GM21786 (cell line): ENCODE measurements at regions not wholly inside any gene's neighbourhood (a gene's known extent, or its start where the extent isn't known, plus 50 kb on each side); places are given as distances from the start of the nearest gene placed in this dataset.
A peak's percentile ranks its signal among the peaks of the same experiment; 100 is the strongest.

Experiments
- ATAC-seq: cut with Tn5 transposase; IDR thresholded peaks from one replicate; pipeline ENCODE4 v1.9.1; 2021; ENCODE audit not compliant: unreplicated experiment

DNA sequence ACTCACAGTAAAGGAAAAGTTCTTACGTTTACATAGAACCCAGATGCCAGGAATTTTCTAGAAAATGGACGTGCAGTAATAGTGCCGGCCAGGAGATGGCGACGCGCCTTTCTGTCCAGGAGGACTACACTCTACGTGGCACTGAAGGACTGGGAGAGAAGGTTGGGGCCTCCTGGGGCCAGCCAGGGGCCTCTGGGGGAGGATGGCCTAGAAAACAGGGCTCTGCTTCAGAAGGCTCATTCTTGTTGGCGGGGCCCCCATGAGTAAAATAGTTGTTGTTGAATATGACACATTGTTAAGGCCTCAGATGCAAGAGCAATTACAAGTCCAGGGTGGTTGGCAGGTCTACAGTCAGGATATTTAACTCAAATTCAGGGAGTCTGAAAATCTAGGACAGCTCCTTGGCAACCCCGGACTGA lies 120.1 kb upstream of the MAX start:
- ATAC-seq = no peak

DNA sequence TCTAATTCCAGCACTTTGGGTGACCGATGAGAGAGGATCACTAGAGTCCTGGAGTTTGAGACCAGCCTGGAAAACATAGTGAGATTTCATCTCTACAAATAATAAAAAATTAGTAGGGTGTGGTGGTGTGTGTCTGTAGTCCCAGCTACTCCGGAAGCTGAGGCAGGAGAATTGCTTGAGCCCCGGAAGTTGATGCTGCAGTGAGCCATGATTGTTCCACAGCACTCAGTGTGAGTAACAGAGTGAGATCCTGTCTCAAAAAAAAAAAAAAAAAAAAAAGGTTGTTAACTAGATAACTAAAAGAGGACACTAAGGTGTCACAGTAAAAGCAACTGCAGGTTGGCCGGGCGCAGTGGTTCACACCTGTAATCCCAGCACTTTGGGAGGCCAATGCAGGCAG lies 121.3 kb upstream of the MAX start:
- no peak for ATAC-seq

DNA sequence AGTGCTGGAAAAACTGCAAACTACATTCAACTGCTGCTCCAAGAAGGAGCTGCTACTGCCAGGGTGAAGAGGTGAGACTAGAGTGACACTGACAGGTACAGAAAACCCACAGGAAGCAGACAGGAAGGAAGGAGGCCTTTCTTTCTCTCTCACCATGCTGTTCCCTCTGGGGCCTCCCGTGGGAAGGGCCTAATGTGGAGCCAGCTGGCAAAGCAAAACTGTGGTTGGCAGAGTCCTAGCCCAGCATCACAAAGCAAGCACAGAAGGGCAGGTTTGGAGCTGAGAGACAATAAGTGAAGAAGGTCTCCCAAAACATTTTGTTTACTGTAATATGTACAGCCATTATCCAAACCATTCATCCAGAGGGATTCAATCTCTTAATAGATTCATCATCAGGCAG lies 122.5 kb upstream of the MAX start:
- no peak for ATAC-seq

DNA sequence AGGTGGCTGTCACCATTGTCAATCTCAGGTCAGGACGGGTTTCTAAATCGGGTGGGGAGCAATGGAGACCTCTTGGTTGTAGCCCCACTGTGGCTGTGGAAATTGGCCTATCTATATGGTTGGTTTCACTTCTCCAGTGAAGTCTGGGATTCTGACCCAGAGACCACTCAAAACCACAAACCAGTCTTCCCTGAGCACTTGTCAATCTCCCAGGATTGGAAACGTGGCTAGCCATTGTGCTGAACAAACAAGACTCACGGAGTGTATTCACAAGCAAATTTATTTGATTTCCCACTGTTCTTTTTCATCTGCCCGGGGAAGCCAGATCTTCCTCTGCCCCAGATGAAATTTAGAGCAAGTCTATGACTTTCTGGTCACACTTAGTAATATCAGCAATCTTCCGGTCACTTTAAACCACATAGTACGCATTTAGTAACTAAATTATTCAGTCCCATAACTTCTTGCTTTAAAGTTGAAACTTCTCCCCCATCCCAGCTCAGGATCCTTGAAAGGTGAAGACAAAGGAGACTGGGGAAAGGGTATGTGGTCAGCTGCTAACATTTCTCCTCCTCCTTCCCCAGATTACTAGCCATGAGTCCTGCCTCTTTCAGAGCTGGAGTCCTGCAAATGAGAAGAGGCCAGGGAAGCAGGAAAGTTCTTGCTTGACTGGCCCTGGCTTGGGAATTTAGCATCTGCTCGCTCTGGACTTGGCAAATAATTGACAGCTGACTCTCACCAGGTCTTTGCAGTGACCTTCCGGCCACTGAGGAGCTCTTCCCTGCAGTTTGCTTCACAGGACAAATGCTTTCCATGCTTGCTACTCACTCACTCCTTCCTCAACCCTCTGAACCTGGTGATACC lies 123.2 kb upstream of the MAX start:
- ATAC-seq = no peak

DNA sequence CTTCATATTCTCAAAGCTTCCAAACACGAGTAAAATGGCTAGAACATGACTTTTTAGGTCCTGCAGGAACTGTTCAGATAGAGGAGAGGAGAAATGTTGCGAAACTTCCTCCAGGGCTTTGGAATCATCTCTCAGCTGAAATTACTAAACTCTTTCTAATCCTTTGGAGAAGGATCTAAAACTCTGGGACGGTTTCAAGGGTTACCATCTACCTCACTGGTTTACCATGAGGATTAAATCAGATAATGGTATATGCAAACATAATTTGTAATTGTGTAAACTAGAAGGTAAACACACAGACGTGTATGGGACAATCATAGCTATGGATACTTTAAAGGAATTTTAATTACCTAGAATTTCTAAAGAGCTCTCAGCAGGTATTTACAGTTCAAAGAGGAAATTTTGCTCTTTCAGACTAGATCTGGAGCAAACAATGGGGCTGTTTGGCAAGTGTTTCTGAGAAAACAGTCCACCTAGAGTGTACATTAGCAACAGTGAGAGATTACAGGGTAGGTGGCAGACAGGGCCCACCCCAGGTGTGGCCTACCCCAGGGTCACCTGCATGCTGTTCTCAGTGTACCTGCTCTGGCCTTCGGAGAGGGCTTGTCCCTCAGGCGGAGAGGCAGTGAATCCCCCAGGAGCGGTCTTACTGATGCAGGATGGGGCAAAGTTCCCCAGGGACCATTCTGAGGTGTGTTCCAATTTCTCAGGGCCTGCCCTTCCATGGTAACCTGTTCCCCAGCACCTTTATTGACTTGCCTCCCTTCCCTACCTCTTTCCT lies 124.7 kb upstream of the MAX start:
- ATAC-seq = no peak

DNA sequence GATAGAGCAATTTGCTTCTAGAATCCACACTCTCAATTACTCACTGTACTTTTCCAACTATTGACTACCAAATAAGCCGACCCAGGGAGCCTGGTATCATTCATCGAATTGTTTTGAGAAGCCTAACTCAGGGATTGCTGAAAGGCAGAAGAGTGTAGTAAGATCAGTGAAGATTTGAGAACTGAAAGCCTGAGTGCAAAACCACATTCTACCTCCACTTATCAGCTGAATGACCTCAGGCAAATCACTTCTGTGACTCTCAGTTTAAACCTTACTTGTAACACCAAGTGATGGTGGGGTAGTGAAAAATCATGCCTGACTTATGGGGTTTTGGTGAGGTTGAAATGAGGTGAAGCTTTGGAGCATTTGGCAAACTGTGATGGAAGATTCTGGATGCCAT lies 126.1 kb upstream of the MAX start:
- ATAC-seq = peak; percentile 91

DNA sequence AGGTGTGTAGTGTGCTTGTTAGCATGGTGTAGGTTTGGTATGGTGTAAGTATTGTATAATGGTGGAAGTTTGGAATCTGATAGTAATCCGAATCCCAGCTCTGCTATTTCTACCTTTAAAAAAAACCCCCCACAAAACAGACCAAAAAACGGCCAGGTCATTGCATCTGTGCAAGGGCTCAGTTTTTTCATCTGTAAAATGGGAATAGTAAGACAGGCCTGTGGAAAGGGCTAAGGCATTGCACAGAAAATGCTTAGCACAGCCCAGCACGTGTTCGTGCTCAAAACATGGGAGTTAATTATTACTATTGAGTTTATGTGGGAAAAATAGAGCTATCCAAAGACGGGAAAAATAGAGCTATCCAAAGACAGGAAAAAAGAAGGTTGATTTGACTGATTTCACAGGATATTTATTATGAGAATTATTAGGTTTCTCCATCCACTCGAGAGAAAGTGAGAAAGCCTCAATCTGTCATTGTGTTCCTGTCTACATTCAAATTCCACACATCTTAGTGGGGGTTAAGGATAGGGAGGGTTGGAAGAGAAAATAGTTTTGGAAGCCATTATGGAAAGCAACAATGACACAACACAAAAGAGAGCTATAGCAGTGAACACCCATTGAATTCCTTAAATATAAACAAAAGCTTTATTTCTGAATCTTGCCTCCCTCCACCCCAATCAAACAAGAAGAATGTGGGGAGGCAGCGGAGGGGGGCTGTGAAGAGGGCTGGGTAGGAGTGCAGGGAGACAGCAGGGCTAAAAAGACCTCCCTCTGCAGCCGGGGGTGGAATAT lies 126.8 kb upstream of the MAX start:
- no peak for ATAC-seq

DNA sequence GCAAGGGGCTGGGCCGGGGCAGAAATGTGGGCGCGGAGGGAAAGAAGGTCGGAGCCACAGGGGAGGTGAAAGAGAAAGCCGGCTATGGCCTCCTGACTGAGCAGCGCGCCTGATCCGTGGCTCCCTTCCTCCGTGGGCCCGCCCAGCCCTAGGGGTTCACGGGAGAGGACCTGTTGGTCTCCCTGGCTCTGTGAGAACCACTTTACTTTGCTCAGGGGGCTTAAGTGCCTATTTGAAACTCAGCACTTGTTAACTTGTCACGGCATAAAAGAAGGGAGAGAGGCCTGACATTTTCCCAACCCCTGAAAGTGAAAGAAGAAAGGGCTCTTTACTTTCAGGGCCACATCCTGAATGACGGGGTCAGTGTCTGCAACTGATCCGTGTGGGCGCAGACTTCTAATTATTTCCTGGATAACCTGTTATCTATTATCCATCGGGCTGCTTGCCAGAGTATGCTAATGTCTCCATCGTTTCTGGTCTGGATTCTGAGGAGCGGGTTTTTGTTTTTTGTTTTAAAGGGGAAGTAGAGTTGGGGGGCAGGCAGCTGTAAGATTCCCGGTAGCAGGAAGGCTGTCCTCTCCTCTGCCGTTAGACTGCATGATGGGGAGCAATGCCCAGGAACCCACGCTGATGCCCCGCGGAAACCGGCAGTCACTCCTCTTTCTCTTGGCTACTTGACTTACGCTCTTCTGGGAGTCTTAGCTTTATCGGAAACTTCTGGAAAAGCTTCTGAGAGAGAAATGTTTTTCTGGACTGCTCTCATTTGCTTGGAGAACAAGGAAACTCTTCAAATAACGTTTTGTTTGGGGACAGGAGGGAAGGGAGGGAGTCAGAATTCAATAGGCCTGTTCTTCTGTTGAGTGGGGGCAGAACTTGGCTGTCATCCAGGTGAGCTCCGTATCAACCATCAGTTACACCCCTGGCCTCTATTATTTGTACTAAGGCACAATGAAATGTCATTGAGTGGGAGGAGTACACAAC lies 127.7 kb upstream of the MAX start:
- no peak for ATAC-seq

DNA sequence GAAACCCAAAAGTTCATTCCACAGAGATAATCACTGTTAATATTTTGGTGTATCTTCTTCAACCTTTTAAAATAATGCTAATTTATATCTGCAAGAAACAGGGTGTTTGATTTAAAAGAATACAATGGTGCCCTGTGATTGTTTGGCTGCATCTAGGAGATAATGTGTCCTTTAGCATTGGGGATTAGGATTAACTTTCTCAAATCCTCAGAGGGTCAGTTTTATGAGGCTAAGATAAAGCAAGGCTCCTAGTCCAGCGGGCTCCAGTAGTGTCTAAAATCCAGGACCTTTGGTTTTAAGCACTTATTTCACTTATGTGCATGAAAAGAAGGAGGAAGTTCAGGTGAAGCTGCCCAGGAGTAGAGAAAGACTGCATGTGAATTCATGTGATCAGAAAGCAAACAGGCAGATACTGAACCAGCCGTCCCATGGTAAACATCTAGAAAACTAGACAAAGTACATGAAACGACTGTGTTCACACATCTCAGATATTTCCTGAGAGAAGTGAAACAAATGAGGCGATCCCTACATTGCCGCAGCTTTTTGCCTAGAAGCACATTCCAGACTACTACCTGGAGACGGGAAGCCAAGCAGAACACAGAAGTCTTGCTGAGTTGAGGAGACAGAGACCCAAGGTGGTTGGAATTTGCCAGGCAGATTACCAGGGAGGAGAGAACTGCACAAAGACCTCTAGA lies 129.1 kb upstream of the MAX start:
- ATAC-seq = no peak

DNA sequence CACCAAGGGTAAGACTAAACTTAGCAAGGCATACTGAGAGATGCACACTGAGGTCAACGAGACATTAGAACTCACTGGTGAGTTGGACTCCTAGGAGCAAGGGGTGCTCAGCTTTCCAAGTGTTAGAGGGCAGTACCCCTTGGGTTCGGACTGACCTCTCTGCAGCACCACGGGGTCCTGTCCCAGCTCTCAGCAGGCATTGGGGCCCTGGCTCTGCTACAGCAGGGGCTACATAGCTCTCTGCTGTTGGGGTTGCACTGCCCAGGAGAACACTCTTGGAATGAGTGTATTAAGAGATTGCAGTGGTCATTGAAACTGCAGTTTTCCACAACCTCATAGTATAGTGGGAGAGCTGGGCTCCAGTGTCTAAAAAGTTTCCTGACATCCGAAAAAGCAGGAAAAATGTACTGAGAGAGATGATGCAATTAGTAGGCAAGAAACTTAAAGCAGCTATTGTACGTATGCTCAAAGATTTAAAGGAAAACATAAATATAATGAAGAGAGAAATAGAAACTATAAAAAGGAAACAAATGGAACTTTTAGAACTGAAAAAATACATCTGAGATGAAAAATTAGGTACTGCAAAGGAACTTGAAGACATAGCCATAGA lies 132.5 kb upstream of the MAX start:
- ATAC-seq = no peak

DNA sequence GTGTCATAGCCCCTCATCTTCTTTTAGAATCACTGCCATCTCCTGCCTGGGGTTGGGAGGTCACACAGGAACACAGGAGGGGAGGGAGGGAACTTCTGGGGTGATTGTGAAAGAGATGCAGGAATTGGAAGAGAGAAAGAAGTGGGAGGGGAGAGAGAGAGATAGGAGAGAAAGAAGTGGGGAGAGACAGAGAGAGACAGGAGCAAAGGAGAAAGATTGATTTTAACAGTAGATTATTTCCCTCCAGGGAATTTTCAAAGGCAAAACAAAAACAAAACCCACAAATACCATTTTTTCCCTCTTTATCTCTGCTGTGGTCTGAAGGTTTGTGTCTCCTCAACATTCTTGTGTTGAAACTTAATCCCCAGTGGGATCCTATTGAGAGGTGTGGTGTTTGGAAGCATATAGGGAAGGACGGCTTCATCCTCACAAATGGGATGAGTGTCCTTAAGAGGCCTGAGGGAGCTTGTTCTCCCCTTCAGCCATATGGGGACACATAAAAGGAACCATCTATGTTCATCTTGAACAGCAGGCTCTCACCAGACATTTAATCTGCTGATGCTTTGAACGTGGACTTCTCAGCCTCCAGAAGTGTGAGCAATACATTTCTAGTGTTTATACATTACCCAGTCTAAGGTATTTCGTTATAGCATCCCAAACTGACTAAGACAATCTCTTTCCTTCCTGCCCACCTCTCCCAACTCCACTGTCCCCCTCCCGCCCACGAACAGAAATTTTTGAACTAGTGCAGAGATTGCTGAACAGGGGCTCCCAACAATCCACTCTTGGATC lies 134.9 kb upstream of the MAX start:
- ATAC-seq = no peak

DNA sequence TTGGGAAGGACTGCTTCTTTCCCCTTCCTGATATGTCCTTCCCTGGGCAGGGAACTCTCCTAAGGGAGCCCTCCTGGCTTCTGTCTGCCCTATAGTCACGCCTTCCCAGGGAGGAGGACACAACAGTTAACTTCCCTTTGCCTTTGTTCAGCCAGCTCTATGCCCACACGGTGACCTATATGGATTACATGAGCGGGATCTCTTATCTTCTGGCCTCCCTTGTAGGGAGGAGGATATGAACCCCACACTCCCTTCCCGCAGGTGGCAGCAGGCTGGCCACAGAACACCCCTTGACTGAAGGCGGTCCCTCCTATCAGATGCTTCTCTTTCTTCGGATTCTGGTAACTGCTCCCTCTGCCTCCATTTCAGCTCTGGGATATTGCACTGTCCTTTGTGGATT lies 135.6 kb upstream of the MAX start:
- ATAC-seq = no peak

DNA sequence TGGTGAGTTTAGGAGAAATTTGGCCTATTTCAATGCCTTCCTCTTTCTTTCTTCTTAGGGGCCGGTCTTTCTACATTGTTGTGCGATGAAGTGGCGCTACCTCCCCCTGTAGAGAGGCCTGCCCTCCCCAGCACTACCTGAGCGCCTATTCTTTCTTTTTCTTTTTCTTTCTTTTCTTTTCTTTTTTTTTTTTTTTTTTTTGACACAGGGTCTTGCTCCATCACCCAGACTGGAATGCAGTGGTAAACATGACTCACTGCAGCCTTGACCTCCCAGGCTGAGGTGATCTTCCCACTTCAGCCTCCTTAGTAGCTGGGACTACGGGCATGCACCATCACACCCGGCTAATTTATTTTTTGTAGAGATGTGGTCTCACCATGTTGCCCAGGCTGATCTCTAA lies 136.1 kb upstream of the MAX start:
- no peak for ATAC-seq

DNA sequence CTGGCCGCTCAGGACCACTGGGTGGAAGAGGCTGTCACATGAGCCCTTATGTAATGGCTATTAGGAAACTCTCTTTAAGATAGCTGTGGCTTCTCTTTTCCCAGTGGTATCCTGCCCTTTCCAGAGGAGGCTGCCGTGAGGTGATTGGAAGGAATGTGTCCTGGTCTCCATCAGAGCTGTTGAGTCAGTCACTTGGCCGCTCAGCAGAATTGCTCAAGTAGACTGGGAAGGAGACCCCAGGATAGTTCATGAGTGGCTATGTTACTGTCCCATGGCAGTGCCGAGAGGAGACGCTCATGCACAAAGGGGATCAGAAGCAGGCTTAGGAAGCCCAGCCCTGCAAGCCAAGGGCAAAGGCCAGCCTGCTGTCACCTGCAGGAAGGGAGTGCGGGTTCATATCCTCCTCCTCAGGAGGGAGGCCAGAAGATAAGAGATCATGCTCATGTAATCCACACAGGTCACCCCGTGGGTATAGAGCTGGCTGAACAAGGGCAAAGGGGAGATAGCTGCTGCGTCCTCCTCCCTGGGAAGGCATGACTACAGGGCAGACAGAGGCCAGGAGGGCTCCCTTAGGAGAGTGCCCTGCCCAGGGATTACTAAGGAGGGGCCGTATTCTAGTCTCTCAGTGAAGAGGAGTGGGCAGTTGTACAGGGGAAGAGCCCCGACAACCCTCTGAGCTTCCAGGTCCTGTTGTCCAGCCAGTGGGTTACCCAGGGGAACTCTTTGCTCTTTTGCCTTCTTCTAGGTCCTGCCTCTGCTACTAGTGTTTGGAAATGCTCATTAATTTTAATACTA lies 137.0 kb upstream of the MAX start:
- ATAC-seq = no peak

DNA sequence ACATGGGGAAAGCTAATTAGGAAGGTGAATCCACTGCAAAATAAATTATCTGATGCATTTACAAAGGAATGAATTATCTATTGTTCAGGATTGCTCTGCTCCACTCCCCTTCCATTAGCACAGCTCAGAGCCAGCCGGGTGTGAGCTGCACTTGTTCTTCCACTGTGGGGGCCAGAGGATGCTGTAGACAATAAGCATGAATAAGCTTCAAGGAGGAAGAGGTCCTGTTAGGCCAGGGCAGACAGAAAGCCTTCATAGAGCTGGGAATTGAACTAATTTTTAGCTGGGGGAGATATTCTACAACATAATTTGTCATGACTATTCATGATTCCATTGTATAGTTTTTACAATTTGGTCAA lies 137.6 kb upstream of the MAX start:
- no peak for ATAC-seq

DNA sequence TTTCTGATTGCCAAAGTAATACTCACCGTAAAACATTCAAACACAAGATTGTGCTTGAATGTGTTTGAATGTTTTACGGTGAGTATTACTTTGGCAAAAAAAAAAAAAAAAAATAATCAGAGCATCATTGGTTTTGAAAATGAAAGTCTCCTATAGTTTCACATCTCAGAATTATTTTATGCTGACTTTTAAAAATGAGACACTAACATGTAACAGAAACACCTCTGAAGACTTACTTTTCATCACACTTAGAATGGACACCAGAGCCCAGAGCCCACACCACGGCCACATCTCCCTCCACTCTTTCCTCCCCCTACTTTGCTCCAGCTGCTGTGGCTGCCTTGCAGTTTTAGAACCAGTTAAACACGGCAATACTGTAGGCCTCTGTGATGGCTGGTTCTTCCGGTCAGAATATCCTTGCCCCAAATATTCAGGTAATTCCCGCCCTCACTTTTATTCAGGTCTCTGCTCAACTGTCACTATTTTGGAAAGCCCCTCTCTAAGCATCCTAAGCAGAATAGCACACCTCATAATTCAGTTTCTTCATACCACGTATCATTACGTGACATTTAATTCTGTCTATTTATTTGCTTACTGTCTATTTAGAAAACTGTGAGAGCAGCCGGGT lies 138.9 kb upstream of the MAX start:
- no peak for ATAC-seq

DNA sequence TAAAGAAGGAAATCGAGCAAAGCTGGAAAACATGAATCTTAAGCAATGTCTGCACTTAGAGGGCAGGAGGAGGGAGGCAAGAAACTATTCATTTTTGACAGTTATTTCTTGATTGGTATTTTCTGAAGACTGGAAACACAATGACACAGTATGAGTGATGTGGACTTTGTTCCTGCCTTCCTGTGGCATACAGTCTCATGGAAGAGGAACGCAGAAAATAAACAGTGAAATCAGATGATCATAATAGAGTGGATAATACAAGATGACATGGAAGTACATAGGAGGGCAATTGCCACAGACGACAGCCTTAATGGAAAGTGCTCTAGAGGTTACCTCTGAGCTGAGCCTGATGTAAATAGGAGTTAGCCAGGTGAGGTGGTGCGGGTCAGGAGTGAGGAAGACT lies 140.4 kb upstream of the MAX start:
- ATAC-seq = no peak
